ENCODE measurements at regions not wholly inside any gene's neighbourhood (a gene's known extent, or its start where the extent isn't known, plus 50 kb on each side); places are given as distances from the start of the nearest gene placed in this dataset.

GRCh38 chr11:131063638-131064037 lies 147.4 kb upstream of the SNX19 start:
- Mint-ChIP-seq H3K27me3 (ENCODE audit: insufficient read depth, unreplicated experiment) (peaks cover 14% of the 10 kb centered on the region), H3K27ac (ENCODE audit: unreplicated experiment) (no peak overlapping the region), H3K4me3 (ENCODE audit: unreplicated experiment) (no peak overlapping the region), H3K9me3 (ENCODE audit: unreplicated experiment) (no peaks in the 10 kb centered on the region), H3K36me3 (ENCODE audit: insufficient read depth, unreplicated experiment) (no peaks in the 10 kb centered on the region), H3K4me1 (ENCODE audit: low read depth, unreplicated experiment) (peaks cover 10% of the 10 kb centered on the region)
- Histone ChIP-seq H3K4me1 (peaks cover 7% of the 10 kb centered on the region), H3K4me3 (ENCODE audit: low read depth, low read length) (no peak overlapping the region), H3K36me3 (ENCODE audit: control insufficient read depth, insufficient read depth, low read length) (no peaks in the 10 kb centered on the region), H3K9me3 (no peaks in the 10 kb centered on the region), H3K27me3 (replicated peaks; ENCODE audit: control insufficient read depth, insufficient read depth, low read length) (no peaks in the 10 kb centered on the region)
- no peak for DNase-seq
- no TSS peak for BruUV-seq (replicated peaks)
- intact Hi-C loops (cut with micrococcal nuclease; ENCODE audit: unreplicated experiment) = loop anchor here (1.0 to 2.0 kb wide), 6 partner anchors 36 to 611 kb away; no protein-coding TSS in a partner anchor
- TF ChIP-seq CTCF (IDR thresholded peaks at IDR 0.05; ENCODE audit: insufficient read depth in 1 of 2, low read depth in 1 of 2, low read length in 1 of 2, severe bottlenecking in 1 of 2, unreplicated experiment in 1 of 2) = no peak
- ChIA-PET CTCF (no interaction called here), POLR2A (no interaction called here)

DNA sequence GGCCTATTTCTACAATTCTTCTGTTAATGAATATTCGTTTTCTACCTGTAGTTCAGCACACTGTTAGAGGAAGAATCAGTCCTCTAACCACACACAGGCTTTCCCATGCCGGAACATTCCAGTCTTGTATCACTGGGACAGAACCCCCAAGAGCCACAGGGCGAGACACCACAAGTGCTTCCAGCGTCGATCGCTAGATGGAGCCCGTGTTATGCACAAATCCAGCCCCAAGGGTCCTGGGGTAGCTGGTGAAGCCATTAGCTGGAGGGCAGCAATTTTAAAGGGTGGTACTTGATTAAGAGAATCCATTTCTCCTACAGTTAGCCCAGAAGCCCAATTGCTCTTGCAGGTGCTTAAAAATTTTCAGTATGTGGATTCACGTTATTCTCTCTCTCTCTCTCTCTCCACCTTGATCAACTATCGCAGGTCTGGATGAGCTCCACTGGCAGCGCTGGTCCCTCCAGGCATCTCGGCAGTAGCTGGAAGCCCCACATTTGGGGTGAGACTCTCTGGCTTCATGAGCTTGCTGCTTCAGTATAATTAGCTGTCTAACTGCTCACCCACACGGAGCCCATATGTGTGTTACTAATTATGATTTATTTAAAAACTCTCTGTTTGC lies 148.2 kb upstream of the SNX19 start:
- Histone ChIP-seq H3K4me3 (ENCODE audit: low read depth, low read length) (no peak overlapping the region), H3K27me3 (replicated peaks; ENCODE audit: control insufficient read depth, insufficient read depth, low read length) (no peaks in the 10 kb centered on the region), H3K36me3 (ENCODE audit: control insufficient read depth, insufficient read depth, low read length) (no peaks in the 10 kb centered on the region), H3K4me1 (peaks cover 7% of the 10 kb centered on the region), H3K9me3 (no peaks in the 10 kb centered on the region)
- intact Hi-C loops (cut with micrococcal nuclease; ENCODE audit: unreplicated experiment) = loop anchor here (1.0 to 2.0 kb wide), 6 partner anchors 35 to 610 kb away; no protein-coding TSS in a partner anchor
- no peaks in the 10 kb centered on the region for H3K36me3 Mint-ChIP-seq (ENCODE audit: insufficient read depth, unreplicated experiment)
- BruUV-seq (replicated peaks) = no TSS peak
- peak; percentile 77 to 84 for DNase-seq
- H3K27ac Mint-ChIP-seq (ENCODE audit: unreplicated experiment) = no peak overlapping the region
- ChIA-PET CTCF (interaction anchor here (0.6 to 2.4 kb wide), 27 partner anchors 20 to 1868 kb away, joined by 3 to 24 read pairs (median 4); partner anchors contain the start of gene SNX19), POLR2A (no interaction called here)
- peaks cover 10% of the 10 kb centered on the region for H3K4me1 Mint-ChIP-seq (ENCODE audit: low read depth, unreplicated experiment)
- H3K9me3 Mint-ChIP-seq (ENCODE audit: unreplicated experiment) = no peaks in the 10 kb centered on the region
- TF ChIP-seq CTCF (IDR thresholded peaks at IDR 0.05; ENCODE audit: insufficient read depth in 1 of 2, low read depth in 1 of 2, low read length in 1 of 2, severe bottlenecking in 1 of 2, unreplicated experiment in 1 of 2) = peak; percentile 97 to 99
- H3K27me3 Mint-ChIP-seq (ENCODE audit: insufficient read depth, unreplicated experiment) = peaks cover 10% of the 10 kb centered on the region
- no peak overlapping the region for H3K4me3 Mint-ChIP-seq (ENCODE audit: unreplicated experiment)

GRCh38 chr11:131065435-131066413 lies 149.4 kb upstream of the SNX19 start:
- H3K9me3 Mint-ChIP-seq (ENCODE audit: unreplicated experiment) = no peaks in the 10 kb centered on the region
- CTCF ChIA-PET = interaction anchor here (0.6 to 2.4 kb wide), 12 partner anchors 21 to 609 kb away, joined by 3 to 24 read pairs (median 6); partner anchors contain the start of gene SNX19
- H3K4me3 Mint-ChIP-seq (ENCODE audit: unreplicated experiment) = no peak overlapping the region
- H3K36me3 Mint-ChIP-seq (ENCODE audit: insufficient read depth, unreplicated experiment) = no peaks in the 10 kb centered on the region
- POLR2A ChIA-PET = no interaction called here
- peaks cover 10% of the 10 kb centered on the region for H3K27me3 Mint-ChIP-seq (ENCODE audit: insufficient read depth, unreplicated experiment)
- Histone ChIP-seq H3K4me1 (peaks cover 7% of the 10 kb centered on the region), H3K36me3 (ENCODE audit: control insufficient read depth, insufficient read depth, low read length) (no peaks in the 10 kb centered on the region), H3K4me3 (ENCODE audit: low read depth, low read length) (no peak overlapping the region), H3K9me3 (no peaks in the 10 kb centered on the region), H3K27me3 (replicated peaks; ENCODE audit: control insufficient read depth, insufficient read depth, low read length) (no peaks in the 10 kb centered on the region)
- peaks cover 10% of the 10 kb centered on the region for H3K4me1 Mint-ChIP-seq (ENCODE audit: low read depth, unreplicated experiment)
- intact Hi-C loops (cut with micrococcal nuclease; ENCODE audit: unreplicated experiment) = loop anchor here (2.0 kb wide), 1 partner anchor 111 kb away; no protein-coding TSS in a partner anchor
- no peak for DNase-seq
- TF ChIP-seq CTCF (IDR thresholded peaks at IDR 0.05; ENCODE audit: insufficient read depth in 1 of 2, low read depth in 1 of 2, low read length in 1 of 2, severe bottlenecking in 1 of 2, unreplicated experiment in 1 of 2) = no peak
- no peak overlapping the region for H3K27ac Mint-ChIP-seq (ENCODE audit: unreplicated experiment)
- no TSS peak for BruUV-seq (replicated peaks)
